Astrocyte of the spinal cord (primary cell): ENCODE measurements at regions not wholly inside any gene's neighbourhood (a gene's known extent, or its start where the extent isn't known, plus 50 kb on each side); places are given as distances from the start of the nearest gene placed in this dataset.
A peak's percentile ranks its signal among the peaks of the same experiment; 100 is the strongest.

ENCODE experiments used
- DNase-seq: peaks from one replicate; pipeline ENCODE4 v3.0.0; 2011; ENCODE audit warnings: low read depth, low spot score
- H3K4me3 ChIP-seq: 2 replicates; pipeline ENCODE4 v1.5.1; 2011; ENCODE audit warnings: low read depth, mild to moderate bottlenecking, low read length, moderate library complexity
- in situ Hi-C: cut with HindIII; loops from 2 replicates; pipeline ENCODE4 v1.10.0; 2017; ENCODE audit warnings: low sequenced_read_pairs
- TF ChIP-seq, protein P1 (sequence below): IDR thresholded peaks from 2 replicates; pipeline ENCODE4 v1.5.1; 2012; ENCODE audit warnings: low read depth, mild to moderate bottlenecking, low read length, inconsistent platforms

DNA sequence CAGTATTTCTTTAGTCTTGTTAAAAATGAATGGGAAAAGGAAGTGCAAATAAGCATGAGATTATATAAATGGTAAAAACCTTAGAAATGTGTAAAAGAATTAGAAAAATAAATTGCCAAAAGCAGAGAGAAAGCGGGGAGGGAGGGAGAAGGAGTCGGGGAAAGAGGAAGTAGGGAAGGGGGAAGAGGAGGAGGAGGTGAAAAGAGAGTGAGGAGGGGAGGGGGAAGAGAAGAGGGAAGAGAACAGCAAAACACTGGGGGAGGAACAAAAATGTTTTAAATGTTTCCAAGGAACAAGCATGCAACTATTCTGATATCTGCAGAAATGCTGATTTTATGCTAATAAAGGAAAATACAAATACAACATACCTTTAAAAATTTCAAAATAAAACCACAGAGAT lies 317.5 kb downstream of the PIK3R1 start:
- no peak overlapping the region for H3K4me3 ChIP-seq
- TF ChIP-seq, protein P1, sequence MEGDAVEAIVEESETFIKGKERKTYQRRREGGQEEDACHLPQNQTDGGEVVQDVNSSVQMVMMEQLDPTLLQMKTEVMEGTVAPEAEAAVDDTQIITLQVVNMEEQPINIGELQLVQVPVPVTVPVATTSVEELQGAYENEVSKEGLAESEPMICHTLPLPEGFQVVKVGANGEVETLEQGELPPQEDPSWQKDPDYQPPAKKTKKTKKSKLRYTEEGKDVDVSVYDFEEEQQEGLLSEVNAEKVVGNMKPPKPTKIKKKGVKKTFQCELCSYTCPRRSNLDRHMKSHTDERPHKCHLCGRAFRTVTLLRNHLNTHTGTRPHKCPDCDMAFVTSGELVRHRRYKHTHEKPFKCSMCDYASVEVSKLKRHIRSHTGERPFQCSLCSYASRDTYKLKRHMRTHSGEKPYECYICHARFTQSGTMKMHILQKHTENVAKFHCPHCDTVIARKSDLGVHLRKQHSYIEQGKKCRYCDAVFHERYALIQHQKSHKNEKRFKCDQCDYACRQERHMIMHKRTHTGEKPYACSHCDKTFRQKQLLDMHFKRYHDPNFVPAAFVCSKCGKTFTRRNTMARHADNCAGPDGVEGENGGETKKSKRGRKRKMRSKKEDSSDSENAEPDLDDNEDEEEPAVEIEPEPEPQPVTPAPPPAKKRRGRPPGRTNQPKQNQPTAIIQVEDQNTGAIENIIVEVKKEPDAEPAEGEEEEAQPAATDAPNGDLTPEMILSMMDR, result no peak
- no peak for DNase-seq
- in situ Hi-C loops, result no loop called here

DNA sequence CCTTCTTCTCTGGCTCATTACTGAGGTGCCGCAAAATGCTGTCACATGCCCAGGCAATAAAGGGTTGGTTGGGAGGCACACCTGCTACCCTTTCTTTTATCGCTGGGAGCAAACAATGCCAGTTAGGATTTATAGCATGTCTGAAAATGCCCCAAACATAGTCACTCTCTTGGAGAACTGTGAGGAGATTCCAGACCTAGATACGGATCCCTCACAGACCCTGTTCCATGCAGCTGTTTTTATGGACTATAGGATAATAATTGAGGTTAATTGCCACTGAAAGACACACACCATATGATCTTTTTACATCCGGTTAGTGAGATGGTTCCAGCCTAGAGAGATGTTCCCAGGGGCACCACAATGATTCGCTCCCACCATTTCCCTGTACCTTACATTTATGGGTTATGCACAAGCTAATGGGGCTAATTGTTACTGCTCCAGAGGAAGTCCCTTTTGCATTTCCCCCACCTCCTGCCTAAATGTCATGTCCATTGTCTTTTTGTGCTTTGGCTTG lies 318.1 kb downstream of the PIK3R1 start:
- DNase-seq, result no peak
- in situ Hi-C loops, result no loop called here
- TF ChIP-seq, protein P1, result no peak

DNA sequence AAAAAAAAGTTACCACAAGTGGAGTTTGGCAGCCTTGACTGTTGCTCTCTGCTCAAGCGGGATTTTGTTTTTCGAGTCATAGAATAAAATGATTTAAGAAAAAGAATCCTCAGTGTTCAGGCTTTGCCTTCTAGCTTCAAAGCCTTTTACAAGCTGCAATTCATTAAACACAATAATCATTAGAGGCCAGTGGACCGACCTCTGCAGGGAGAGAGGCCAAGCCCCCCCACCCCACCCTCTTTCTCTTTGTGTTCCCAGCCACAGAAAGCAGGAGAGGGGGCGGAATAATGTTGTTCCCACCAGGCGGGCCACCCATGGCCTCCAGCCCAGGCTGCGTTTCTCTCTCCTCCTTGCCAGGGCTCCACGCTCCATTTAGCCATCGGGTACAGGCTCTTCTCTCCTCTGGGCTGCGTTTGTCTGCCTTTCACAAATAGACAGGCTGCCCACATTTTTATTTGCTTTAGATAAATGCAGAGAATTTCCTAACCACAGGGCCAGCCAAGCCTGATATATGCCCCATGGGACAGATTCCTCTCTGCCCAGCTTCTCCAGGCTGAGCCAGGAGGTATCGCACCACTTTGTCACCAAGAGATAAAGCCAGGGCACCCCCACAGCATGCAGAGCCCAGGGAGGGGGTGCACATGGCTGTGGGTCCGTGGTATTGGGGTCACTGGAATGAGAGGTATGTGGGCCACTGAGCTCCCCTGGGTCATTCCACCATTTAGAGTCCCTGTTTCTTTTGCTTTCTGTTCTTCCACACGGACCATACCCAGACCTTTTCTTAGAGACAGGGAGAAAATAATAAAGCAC lies 318.8 kb downstream of the PIK3R1 start:
- TF ChIP-seq, protein P1, result no peak
- DNase-seq, result peak; percentile 51
- no peak overlapping the region for H3K4me3 ChIP-seq
- in situ Hi-C loops, result no loop called here

More for the DNA sequence above, 318.1 kb downstream of the PIK3R1 start:
- H3K4me3 ChIP-seq, result no peak overlapping the region

DNA sequence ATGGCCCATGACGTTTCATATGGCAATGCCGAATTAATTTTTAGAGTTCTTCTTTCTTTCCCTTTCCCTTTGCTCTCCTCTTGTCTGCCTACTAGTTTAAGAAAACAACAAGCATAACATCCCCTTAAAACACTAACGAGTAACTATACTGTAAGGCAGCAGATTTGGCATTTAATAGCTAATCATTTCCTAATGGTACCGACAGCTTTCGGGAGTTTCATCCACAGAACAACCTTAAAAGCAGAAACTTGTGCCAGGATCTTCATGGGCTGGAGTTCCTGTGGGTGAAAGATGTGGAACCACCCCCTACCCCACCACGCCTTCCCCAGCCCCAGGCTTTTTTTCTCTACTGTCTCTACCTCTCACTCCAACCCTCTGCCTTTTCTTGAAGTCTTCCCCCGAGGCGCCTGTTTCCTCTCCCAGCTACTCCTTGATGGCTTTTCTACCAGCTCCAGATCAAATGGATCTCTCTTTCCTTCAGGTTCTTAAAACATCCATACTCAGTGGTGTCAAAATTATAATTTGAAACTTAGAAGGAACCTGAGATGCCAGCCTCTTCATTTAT lies 319.5 kb downstream of the PIK3R1 start:
- H3K4me3 ChIP-seq, result no peak overlapping the region
- no peak for DNase-seq
- TF ChIP-seq, protein P1, result no peak
- in situ Hi-C loops, result no loop called here

DNA sequence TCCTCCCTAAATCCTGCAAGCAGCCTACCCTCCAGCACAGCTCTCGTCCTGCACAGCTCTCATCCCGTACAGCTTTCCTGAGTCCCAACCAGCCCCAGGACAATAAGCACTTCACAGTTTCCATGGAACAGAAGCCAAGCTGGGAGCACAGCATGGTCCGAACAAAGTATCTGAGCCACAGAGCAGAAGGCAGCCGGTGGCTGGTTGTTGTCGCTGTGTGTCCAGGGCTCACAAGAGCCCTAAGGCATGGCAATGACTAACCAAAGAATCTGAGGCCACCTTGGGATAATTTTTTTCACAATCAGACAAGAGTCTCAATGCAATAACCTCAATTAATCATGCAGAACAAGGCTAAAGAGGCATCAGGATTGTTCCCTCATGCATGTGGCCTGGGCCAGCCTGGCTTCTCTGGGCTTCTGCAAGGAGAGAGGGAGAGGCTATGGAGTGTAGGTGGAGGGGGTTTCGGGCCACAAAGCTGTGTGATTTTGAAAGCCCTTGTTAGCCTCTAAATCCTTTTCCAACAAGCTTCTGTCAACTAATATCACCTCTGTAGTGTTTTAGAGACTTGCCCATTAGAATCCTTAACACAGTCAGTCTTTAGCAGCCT lies 323.4 kb downstream of the PIK3R1 start:
- no peak overlapping the region for H3K4me3 ChIP-seq
- DNase-seq, result no peak

DNA sequence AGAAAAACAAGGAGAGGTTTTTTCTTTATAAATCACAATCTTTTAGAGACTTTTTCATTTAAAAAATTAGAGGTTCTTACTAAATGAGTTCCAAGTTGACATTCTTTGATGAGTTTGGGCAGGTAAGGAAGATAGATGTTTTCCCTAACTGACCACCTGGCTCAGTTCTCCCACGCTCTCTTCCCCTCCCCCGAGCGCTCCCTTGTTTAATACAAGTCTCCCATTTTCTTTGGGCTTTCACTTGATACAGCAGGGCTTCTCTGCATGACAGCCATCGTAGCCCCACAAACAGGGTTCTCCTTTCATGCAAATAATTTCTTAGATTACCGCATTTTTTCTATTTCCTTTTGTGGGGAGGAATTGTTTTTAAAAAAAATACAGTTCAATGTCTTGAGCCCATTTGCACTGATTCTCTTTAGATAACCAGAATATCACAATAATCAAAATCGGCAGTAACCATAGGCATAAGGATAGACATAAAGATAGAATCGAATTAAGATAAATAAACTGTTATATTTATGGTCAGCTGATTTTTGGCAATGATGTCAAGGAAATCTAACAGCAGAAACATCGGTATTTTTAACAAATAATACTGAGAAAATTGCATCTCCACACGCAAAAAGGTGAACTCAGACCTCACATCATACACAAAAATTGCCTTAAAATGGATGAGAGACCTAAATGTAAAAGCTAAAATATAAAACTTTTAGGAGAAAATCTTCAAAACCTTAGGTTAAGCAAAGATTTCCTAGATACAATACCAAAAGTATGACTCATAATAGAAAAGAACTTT lies 325.4 kb downstream of the PIK3R1 start:
- no peak overlapping the region for H3K4me3 ChIP-seq
- in situ Hi-C loops, result no loop called here
- DNase-seq, result no peak
- TF ChIP-seq, protein P1, result no peak

More for the DNA sequence above, 323.4 kb downstream of the PIK3R1 start:
- TF ChIP-seq, protein P1, result no peak
- in situ Hi-C loops, result no loop called here
